A549 (cell line): ENCODE measurements at regions not wholly inside any gene's neighbourhood (a gene's known extent, or its start where the extent isn't known, plus 50 kb on each side); places are given as distances from the start of the nearest gene placed in this dataset.

Source experiments
- ATAC-seq, 2 experiments: fragments of 200-7000 bp in 1 of 2; fragments of >200 bp in 1 of 2; cut with Nextera tagmentation in 1 of 2; cut with Tn5 transposase in 1 of 2; 3 replicates each; pipeline versions ENCODE4 v1.8.0 to v1.9.1; 2018 to 2020; ENCODE audit warnings: mild to moderate bottlenecking in 1 of 2, moderate library complexity in 1 of 2
- CTCF ChIA-PET: fragments of 300-600 bp; sonication (Branson Sonifier 250); formaldehyde crosslinking; extraction: SDS; loops from one replicate; lab custom pipeline; 2021; ENCODE audit warnings: antibody characterized with exemption, inconsistent platforms; lab: Yijun Ruan, JAX
- POLR2A ChIA-PET: fragments of 350-600 bp; formaldehyde crosslinking; extraction: SDS; loops from one replicate; lab custom pipeline; 2021; ENCODE audit warnings: antibody characterized with exemption, inconsistent platforms; lab: Yijun Ruan, JAX
- DNase-seq, 2 experiments: peaks; one replicate each; pipeline versions ENCODE4 v3.0.0 to v3.0.0-alpha.2; 2011 to 2016; ENCODE audit warnings: low read depth in 1 of 2, low spot score in 1 of 2
- FAIRE-seq: peaks from 2 replicates; lab custom pipeline; 2011; peaks lifted over from hg19 to GRCh38; lab: Jason Lieb, UNC
- H3K27ac ChIP-seq, 2 experiments: fragments of >200 bp; sonication (Bioruptor Twin); formaldehyde crosslinking; 3 replicates each; pipeline ENCODE4 v1.5.1; 2016 to 2017
- H3K4me1 ChIP-seq: fragments of >200 bp; sonication (Bioruptor Twin); formaldehyde crosslinking; 3 replicates; pipeline ENCODE4 v1.6.1; 2016
- H3K4me2 ChIP-seq: fragments of >200 bp; sonication (Bioruptor Twin); formaldehyde crosslinking; 3 replicates; pipeline ENCODE4 v1.6.1; 2016
- H3K4me3 ChIP-seq: fragments of >200 bp; sonication (Bioruptor Twin); formaldehyde crosslinking; 3 replicates; pipeline ENCODE4 v1.5.1; 2016
- H3K9me3 ChIP-seq: fragments of >200 bp; sonication (Bioruptor Twin); formaldehyde crosslinking; 3 replicates; pipeline ENCODE4 v1.6.1; 2016
- CHD4 ChIP-seq: fragments of 200-600 bp; sonication (generic); IDR thresholded peaks from 2 replicates; pipeline ENCODE4 v1.6.1; 2016; ENCODE audit warnings: antibody characterized with exemption, mild to moderate bottlenecking, borderline replicate concordance
- CTCF ChIP-seq: fragments of >200 bp; sonication (Bioruptor Twin); formaldehyde crosslinking; IDR thresholded peaks from 3 replicates; pipeline ENCODE4 v1.5.1; 2016
- EHF ChIP-seq: fragments of 250-450 bp; sonication (Bioruptor Pico); IDR thresholded peaks from 2 replicates; pipeline ENCODE4 v1.5.0; 2020; ENCODE audit warnings: mild to moderate bottlenecking
- HDAC2 ChIP-seq: fragments of 200-600 bp; sonication (generic); IDR thresholded peaks from 2 replicates; pipeline ENCODE4 v1.6.1; 2016
- JUN ChIP-seq, 2 experiments: fragments of >200 bp; sonication (Bioruptor Twin); formaldehyde crosslinking; IDR thresholded peaks; 2 replicates in 1 of 2; 3 replicates in 1 of 2; pipeline ENCODE4 v1.6.1; 2016 to 2017
- JUNB ChIP-seq: fragments of >200 bp; sonication (Bioruptor Twin); formaldehyde crosslinking; IDR thresholded peaks from 2 replicates; pipeline ENCODE4 v1.6.1; 2016
- MAFK ChIP-seq: fragments of 450-650 bp; IDR thresholded peaks from 2 replicates; pipeline ENCODE4 v1.6.1; 2014; ENCODE audit not compliant: partially characterized antibody
- MYC ChIP-seq: IDR thresholded peaks from 2 replicates; pipeline ENCODE4 v1.6.1; 2012; ENCODE audit warnings: mild to moderate bottlenecking, inconsistent platforms, low read length, improper control_type of control experiment, borderline replicate concordance
- NFE2L2 ChIP-seq: fragments of 150-350 bp; conservative IDR thresholded peaks from 2 replicates; pipeline ENCODE4 v1.6.1; 2014; ENCODE audit warnings: low read length
- NR3C1 ChIP-seq: fragments of >200 bp; sonication (Bioruptor Twin); formaldehyde crosslinking; IDR thresholded peaks from 3 replicates; pipeline ENCODE4 v1.6.1; 2017
- PBX3 ChIP-seq: IDR thresholded peaks from 2 replicates; pipeline ENCODE4 v1.6.1; 2012
- POLR2A ChIP-seq: IDR thresholded peaks from 2 replicates; pipeline ENCODE4 v1.6.1; 2012; ENCODE audit warnings: mild to moderate bottlenecking, low read length
- POLR2AphosphoS2 ChIP-seq: conservative IDR thresholded peaks from 2 replicates; pipeline ENCODE4 v1.6.1; 2012; ENCODE audit warnings: low read length, improper control_type of control experiment, inconsistent platforms
- RARB ChIP-seq: fragments of 250-450 bp; sonication (Bioruptor Pico); IDR thresholded peaks from 2 replicates; pipeline ENCODE4 v1.8.0; 2021; ENCODE audit warnings: mild to moderate bottlenecking, moderate library complexity
- RCOR1 ChIP-seq: fragments of 150-350 bp; IDR thresholded peaks from 2 replicates; pipeline ENCODE4 v1.6.1; 2014; ENCODE audit warnings: antibody characterized with exemption, low read length, low read depth
- REST ChIP-seq: fragments of 200-600 bp; sonication (generic); IDR thresholded peaks from 2 replicates; pipeline ENCODE4 v1.6.1; 2016; ENCODE audit warnings: antibody characterized with exemption, mild to moderate bottlenecking, moderate library complexity
- SMC3 ChIP-seq: fragments of >200 bp; sonication (Bioruptor Twin); formaldehyde crosslinking; IDR thresholded peaks from 3 replicates; pipeline ENCODE4 v1.6.1; 2018; ENCODE audit warnings: inconsistent platforms
- ZC3H11A ChIP-seq: fragments of 450-650 bp; IDR thresholded peaks from 2 replicates; pipeline ENCODE4 v1.6.1; 2014; ENCODE audit warnings: antibody characterized with exemption, mild to moderate bottlenecking
- WGBS: methylation state at CpG from one replicate; pipeline ENCODE4 v1.1.6; 2017; ENCODE audit errors: missing lambda C conversion rate; 5-methylcytosine and 5-hydroxymethylcytosine counted together

GRCh38 chr5:153888781-153889180, 149.9 kb downstream of the FAM114A2 start:
- POLR2A ChIA-PET, result no interaction called here
- 31% methylated on average over 5 of the region's 5 CpGs for WGBS
- H3K27ac ChIP-seq, result no peak overlapping the region
- ATAC-seq (no peak), DNase-seq (no peak), FAIRE-seq (no peak)
- no peaks in the 10 kb centered on the region for H3K9me3 ChIP-seq
- H3K4me2 ChIP-seq, result no peak overlapping the region
- CTCF ChIA-PET, result no interaction called here
- no peak overlapping the region for H3K4me3 ChIP-seq
- no peak for TF ChIP-seq CTCF
- no peak for TF ChIP-seq REST
- TF ChIP-seq CHD4, result no peak
- no peak for TF ChIP-seq ZC3H11A
- TF ChIP-seq RARB (CRISPR knock-in tag), result no peak
- TF ChIP-seq PBX3, result no peak
- no peaks in the 10 kb centered on the region for H3K4me1 ChIP-seq

DNA sequence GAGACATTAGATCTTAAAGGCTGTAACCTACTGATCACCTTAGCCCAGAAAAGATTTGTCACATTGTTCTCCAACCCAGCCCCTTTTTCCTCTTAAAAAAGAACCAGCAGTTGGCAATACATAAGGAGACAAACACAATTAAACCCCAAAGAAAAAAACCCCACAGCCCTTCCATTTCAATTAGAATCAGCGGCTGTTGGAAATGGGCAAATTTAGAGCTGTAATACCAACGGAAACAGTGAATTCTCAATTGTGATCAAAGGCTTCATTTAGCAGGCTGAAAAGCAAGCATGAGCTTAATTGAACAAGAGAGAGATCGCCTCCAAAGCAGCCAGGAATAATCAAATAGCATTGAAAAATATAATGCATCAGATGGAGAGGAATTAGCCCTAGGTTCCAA, 153.6 kb downstream of the FAM114A2 start:
- no peak for ATAC-seq
- no peak for FAIRE-seq
- TF ChIP-seq MYC (no peak), SMC3 (no peak), JUN (IDR thresholded peaks at IDR 0.05) (no peak), HDAC2 (no peak), JUNB (no peak), NR3C1 (no peak), MAFK (no peak), NFE2L2 (no peak)

GRCh38 chr5:153884612-153884957, 154.1 kb downstream of the FAM114A2 start:
- FAIRE-seq (no peak), DNase-seq (no peak), ATAC-seq (no peak)
- ChIA-PET POLR2A (no interaction called here), CTCF (no interaction called here)
- no peaks in the 10 kb centered on the region for H3K4me1 ChIP-seq
- TF ChIP-seq POLR2AphosphoS2 (no peak), RCOR1 (no peak), POLR2A (no peak), EHF (no peak)
- H3K4me2 ChIP-seq, result no peak overlapping the region
- no peaks in the 10 kb centered on the region for H3K9me3 ChIP-seq
- WGBS, result 27% methylated on average over 4 of the region's 4 CpGs
- no peak overlapping the region for H3K4me3 ChIP-seq
- H3K27ac ChIP-seq, result no peak overlapping the region

More for the DNA sequence above, 153.6 kb downstream of the FAM114A2 start:
- H3K4me1 ChIP-seq, result no peaks in the 10 kb centered on the region
- no peak for DNase-seq
- H3K9me3 ChIP-seq, result no peaks in the 10 kb centered on the region
- ChIA-PET POLR2A (no interaction called here), CTCF (no interaction called here)
- no peak overlapping the region for H3K4me2 ChIP-seq
- no peak overlapping the region for H3K27ac ChIP-seq
- 6% methylated on average over 3 of the region's 3 CpGs for WGBS
- H3K4me3 ChIP-seq, result no peak overlapping the region
